ENCODE measurements at regions not wholly inside any gene's neighbourhood (a gene's known extent, or its start where the extent isn't known, plus 50 kb on each side); places are given as distances from the start of the nearest gene placed in this dataset.

DNA sequence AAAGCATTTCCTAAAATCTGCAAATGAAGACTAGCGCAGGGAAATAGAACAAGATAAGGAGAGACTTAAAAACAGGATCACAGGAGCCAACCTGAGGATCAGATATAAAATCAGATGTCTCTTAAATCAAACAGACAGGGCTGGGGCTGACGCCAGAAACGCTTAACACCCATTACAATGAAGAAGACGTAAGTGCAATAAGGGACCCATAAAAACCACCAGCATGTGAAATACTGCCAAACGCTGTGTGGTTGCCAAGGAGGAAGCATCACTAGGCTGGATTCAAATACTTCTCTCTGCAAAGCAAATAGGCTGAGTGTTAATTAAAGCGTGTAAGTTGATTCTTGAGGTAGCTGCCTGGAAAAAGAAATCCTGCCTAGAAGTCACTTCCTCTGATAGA lies 74.4 kb upstream of the ATP10B start:
- Mint-ChIP-seq H3K4me1 (ENCODE audit: low read depth, unreplicated experiment) (peaks cover 91% of the 10 kb centered on the region), H3K27me3 (ENCODE audit: unreplicated experiment) (no peaks in the 10 kb centered on the region), H3K9me3 (ENCODE audit: low read depth, unreplicated experiment) (no peaks in the 10 kb centered on the region), H3K27ac (ENCODE audit: unreplicated experiment) (peak overlapping the region; percentile 5), H3K36me3 (ENCODE audit: insufficient read depth, unreplicated experiment) (peaks cover 6% of the 10 kb centered on the region), H3K4me3 (ENCODE audit: low read depth, unreplicated experiment) (no peak overlapping the region)
- intact Hi-C loops (cut with micrococcal nuclease; ENCODE audit: unreplicated experiment): loop anchor here (5.0 to 10.0 kb wide), 4 partner anchors 39 to 402 kb away; no protein-coding TSS in a partner anchor
- CTCF ChIA-PET: no interaction called here
- BruUV-seq (replicated peaks): no TSS peak
- TF ChIP-seq, protein P1, sequence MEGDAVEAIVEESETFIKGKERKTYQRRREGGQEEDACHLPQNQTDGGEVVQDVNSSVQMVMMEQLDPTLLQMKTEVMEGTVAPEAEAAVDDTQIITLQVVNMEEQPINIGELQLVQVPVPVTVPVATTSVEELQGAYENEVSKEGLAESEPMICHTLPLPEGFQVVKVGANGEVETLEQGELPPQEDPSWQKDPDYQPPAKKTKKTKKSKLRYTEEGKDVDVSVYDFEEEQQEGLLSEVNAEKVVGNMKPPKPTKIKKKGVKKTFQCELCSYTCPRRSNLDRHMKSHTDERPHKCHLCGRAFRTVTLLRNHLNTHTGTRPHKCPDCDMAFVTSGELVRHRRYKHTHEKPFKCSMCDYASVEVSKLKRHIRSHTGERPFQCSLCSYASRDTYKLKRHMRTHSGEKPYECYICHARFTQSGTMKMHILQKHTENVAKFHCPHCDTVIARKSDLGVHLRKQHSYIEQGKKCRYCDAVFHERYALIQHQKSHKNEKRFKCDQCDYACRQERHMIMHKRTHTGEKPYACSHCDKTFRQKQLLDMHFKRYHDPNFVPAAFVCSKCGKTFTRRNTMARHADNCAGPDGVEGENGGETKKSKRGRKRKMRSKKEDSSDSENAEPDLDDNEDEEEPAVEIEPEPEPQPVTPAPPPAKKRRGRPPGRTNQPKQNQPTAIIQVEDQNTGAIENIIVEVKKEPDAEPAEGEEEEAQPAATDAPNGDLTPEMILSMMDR (IDR thresholded peaks at IDR 0.05; ENCODE audit: unreplicated experiment): no peak
- DNase-seq: no peak

DNA sequence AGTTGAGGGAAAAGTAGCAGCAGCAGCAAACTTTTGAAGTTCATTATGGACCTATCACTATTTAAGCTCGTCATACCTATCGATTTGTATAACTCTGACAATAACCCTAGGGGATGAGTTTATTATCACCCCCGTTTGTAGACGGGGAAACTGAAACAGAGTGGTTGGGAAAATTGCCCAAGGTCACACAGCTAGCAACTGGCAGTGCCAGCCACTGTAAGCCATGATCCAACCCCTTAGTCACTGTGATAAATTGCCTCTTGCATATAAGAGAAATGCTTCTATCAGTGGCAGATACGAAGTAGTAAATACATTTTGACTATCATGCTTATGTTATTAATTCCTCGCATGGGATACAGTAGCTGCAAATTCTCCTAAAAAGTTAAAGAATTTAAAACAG lies 73.3 kb upstream of the ATP10B start:
- Mint-ChIP-seq H3K36me3 (ENCODE audit: insufficient read depth, unreplicated experiment) (peaks cover 6% of the 10 kb centered on the region), H3K4me1 (ENCODE audit: low read depth, unreplicated experiment) (peaks cover 80% of the 10 kb centered on the region), H3K27ac (ENCODE audit: unreplicated experiment) (no peak overlapping the region), H3K27me3 (ENCODE audit: unreplicated experiment) (no peaks in the 10 kb centered on the region), H3K4me3 (ENCODE audit: low read depth, unreplicated experiment) (no peak overlapping the region), H3K9me3 (ENCODE audit: low read depth, unreplicated experiment) (no peaks in the 10 kb centered on the region)
- BruUV-seq (replicated peaks): no TSS peak
- intact Hi-C loops (cut with micrococcal nuclease; ENCODE audit: unreplicated experiment): loop anchor here (5.0 to 10.0 kb wide), 4 partner anchors 38 to 400 kb away; no protein-coding TSS in a partner anchor
- DNase-seq: no peak
- TF ChIP-seq, protein P1 (IDR thresholded peaks at IDR 0.05; ENCODE audit: unreplicated experiment): no peak
- CTCF ChIA-PET: no interaction called here

DNA sequence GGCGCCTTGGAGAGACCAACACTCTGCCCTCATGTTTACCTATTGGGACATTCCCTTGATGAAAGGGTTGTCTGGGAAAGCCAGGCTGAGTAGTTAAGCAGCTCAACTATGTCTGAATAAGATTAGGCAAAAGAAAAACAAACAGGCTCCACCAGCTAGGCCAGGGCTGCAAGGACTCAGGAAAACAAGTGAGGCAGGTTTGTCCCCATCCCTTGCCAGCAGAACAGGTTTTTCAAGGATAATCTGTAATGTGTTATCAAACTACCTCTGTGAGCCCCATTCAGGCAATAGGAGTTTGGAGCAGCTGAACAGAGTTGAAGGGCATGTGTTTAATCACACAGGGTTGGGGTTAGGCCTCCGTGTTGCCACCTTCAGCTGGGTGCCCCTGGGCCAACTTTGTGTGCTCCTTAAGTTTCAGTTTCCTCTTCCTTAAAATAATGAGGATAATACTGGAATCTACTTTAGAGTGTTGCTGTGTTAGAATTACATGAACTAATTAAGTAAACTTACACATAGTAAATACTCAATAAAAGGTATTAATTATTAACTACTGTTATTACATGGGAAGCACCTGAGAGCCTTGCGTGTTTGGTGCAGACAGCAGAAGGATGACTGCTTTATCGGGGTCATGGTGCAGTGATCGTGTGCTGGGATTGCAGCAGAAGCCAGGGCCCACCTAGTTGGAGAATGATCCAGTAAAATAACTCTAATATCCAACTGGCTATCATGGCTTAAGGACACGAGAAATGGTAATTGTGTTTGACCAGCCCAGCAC lies 72.1 kb upstream of the ATP10B start:
- intact Hi-C loops (cut with micrococcal nuclease; ENCODE audit: unreplicated experiment): loop anchor here (5.0 to 10.0 kb wide), 3 partner anchors 227 to 399 kb away; no protein-coding TSS in a partner anchor
- BruUV-seq (replicated peaks): no TSS peak
- peak overlapping the region; percentile 99 for H3K27ac Mint-ChIP-seq (ENCODE audit: unreplicated experiment)
- H3K27me3 Mint-ChIP-seq (ENCODE audit: unreplicated experiment): no peaks in the 10 kb centered on the region
- peaks cover 68% of the 10 kb centered on the region for H3K4me1 Mint-ChIP-seq (ENCODE audit: low read depth, unreplicated experiment)
- CTCF ChIA-PET: interaction anchor here (0.6 to 1.3 kb wide), 5 partner anchors 11 to 1649 kb away, joined by 3 to 4 read pairs (median 3); no protein-coding TSS in a partner anchor
- no peaks in the 10 kb centered on the region for H3K9me3 Mint-ChIP-seq (ENCODE audit: low read depth, unreplicated experiment)
- H3K36me3 Mint-ChIP-seq (ENCODE audit: insufficient read depth, unreplicated experiment): peaks cover 6% of the 10 kb centered on the region
- TF ChIP-seq, protein P1 (IDR thresholded peaks at IDR 0.05; ENCODE audit: unreplicated experiment): no peak
- H3K4me3 Mint-ChIP-seq (ENCODE audit: low read depth, unreplicated experiment): peak overlapping the region; percentile 56
- DNase-seq: peak; percentile 89

DNA sequence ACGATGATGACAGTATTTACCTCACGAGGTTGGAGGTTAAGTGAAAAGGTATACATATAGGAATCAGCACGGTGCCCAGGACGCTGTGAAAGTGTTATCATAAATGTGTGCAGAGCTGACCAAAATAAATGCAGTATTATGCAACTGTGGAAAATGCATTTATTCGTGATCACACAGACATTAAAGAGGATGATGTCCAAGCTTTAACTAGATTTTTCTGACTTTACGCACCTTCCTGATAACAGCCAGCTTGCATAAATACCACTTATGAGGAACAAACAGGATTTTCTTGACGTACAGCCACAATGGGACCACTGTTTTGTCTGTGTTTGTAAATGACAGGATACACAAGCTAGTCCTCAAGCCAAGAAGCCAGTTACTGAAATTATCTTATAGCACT lies 71.4 kb upstream of the ATP10B start:
- Mint-ChIP-seq H3K9me3 (ENCODE audit: low read depth, unreplicated experiment) (no peaks in the 10 kb centered on the region), H3K4me1 (ENCODE audit: low read depth, unreplicated experiment) (peaks cover 61% of the 10 kb centered on the region), H3K36me3 (ENCODE audit: insufficient read depth, unreplicated experiment) (peaks cover 6% of the 10 kb centered on the region), H3K27ac (ENCODE audit: unreplicated experiment) (peak overlapping the region; percentile 99), H3K27me3 (ENCODE audit: unreplicated experiment) (no peaks in the 10 kb centered on the region), H3K4me3 (ENCODE audit: low read depth, unreplicated experiment) (peak overlapping the region; percentile 56)
- intact Hi-C loops (cut with micrococcal nuclease; ENCODE audit: unreplicated experiment): loop anchor here (5.0 to 10.0 kb wide), 3 partner anchors 226 to 399 kb away; no protein-coding TSS in a partner anchor
- CTCF ChIA-PET: interaction anchor here (0.8 to 1.3 kb wide), 3 partner anchors 10 to 484 kb away, joined by 3 read pairs; no protein-coding TSS in a partner anchor
- no TSS peak for BruUV-seq (replicated peaks)
- TF ChIP-seq, protein P1 (IDR thresholded peaks at IDR 0.05; ENCODE audit: unreplicated experiment): no peak
- DNase-seq: no peak

Data from Calu3 (cell line).